Osteoblast (primary cell): ENCODE measurements at regions not wholly inside any gene's neighbourhood (a gene's known extent, or its start where the extent isn't known, plus 50 kb on each side); places are given as distances from the start of the nearest gene placed in this dataset.

Source experiments
- DNase-seq: peaks from one replicate; pipeline ENCODE4 v3.0.0; 2011; ENCODE audit warnings: low spot score, mixed read lengths; ENCODE audit not compliant: insufficient read length; ENCODE audit errors: missing footprints
- H2AFZ ChIP-seq: 2 replicates; pipeline ENCODE4 v1.6.0; 2011; ENCODE audit warnings: mild to moderate bottlenecking, low read length
- H3K27ac ChIP-seq: 2 replicates; pipeline ENCODE4 v1.5.1; 2011; ENCODE audit warnings: mild to moderate bottlenecking, low read depth, low read length, moderate library complexity
- H3K27me3 ChIP-seq: 2 replicates; pipeline ENCODE4 v1.6.0; 2012; ENCODE audit warnings: mild to moderate bottlenecking, control low read depth, inconsistent platforms, low read length, moderate library complexity; ENCODE audit not compliant: insufficient read depth
- H3K36me3 ChIP-seq: 2 replicates; pipeline ENCODE4 v1.5.1; 2011; ENCODE audit warnings: mild to moderate bottlenecking, low read length, control low read depth, moderate library complexity; ENCODE audit not compliant: insufficient read depth
- H3K4me1 ChIP-seq: 2 replicates; pipeline ENCODE4 v1.5.1; 2011; ENCODE audit warnings: mild to moderate bottlenecking, low read length, control low read depth, moderate library complexity; ENCODE audit not compliant: insufficient read depth
- H3K4me2 ChIP-seq: 2 replicates; pipeline ENCODE4 v1.6.0; 2011; ENCODE audit warnings: mild to moderate bottlenecking, low read length; ENCODE audit not compliant: insufficient read depth
- H3K4me3 ChIP-seq: fragments of 200-600 bp; sonication (generic); 3 replicates; pipeline ENCODE4 v1.5.1; 2012; ENCODE audit warnings: mild to moderate bottlenecking, low read length, inconsistent platforms; ENCODE audit not compliant: insufficient read depth
- H3K79me2 ChIP-seq: 2 replicates; pipeline ENCODE4 v1.6.0; 2012; ENCODE audit warnings: mild to moderate bottlenecking, low read length, control low read depth, inconsistent platforms; ENCODE audit not compliant: insufficient read depth
- H3K9me3 ChIP-seq: 2 replicates; pipeline ENCODE4 v1.5.1; 2011; ENCODE audit warnings: low read depth, low read length, control low read depth
- H4K20me1 ChIP-seq: 2 replicates; pipeline ENCODE4 v1.6.0; 2012; ENCODE audit warnings: mild to moderate bottlenecking, low read length, control low read depth; ENCODE audit not compliant: insufficient read depth
- CTCF ChIP-seq: IDR thresholded peaks from 2 replicates; pipeline ENCODE4 v1.5.1; 2011; ENCODE audit warnings: mild to moderate bottlenecking, low read depth, low read length, moderate library complexity; ENCODE audit errors: extremely low read depth

- Histone ChIP-seq H3K4me2 (no peak overlapping the region), H3K36me3 (no peaks in the 10 kb centered on the region), H3K27ac (no peak overlapping the region), H4K20me1 (no peaks in the 10 kb centered on the region), H3K9me3 (no peaks in the 10 kb centered on the region), H3K27me3 (no peaks in the 10 kb centered on the region), H3K4me3 (no peak overlapping the region), H3K4me1 (no peaks in the 10 kb centered on the region), H3K79me2 (no peaks in the 10 kb centered on the region), H2AFZ (peak overlapping the region; percentile 20)
- no peak for TF ChIP-seq CTCF
- no peak for DNase-seq
Measured at GRCh38 chr2:67938053-67938452, 124.8 kb downstream of the C1D start.

GRCh38 chr2:67945056-67945455, 117.7 kb downstream of the C1D start:
- Histone ChIP-seq H3K4me1 (no peaks in the 10 kb centered on the region), H3K27ac (no peak overlapping the region), H3K4me2 (no peak overlapping the region), H2AFZ (peak overlapping the region; percentile 19), H3K36me3 (no peaks in the 10 kb centered on the region), H3K4me3 (no peak overlapping the region), H4K20me1 (no peaks in the 10 kb centered on the region), H3K9me3 (no peaks in the 10 kb centered on the region), H3K79me2 (no peaks in the 10 kb centered on the region), H3K27me3 (no peaks in the 10 kb centered on the region)
- no peak for TF ChIP-seq CTCF
- DNase-seq, result no peak

- Histone ChIP-seq H2AFZ (peak overlapping the region; percentile 87), H4K20me1 (no peaks in the 10 kb centered on the region), H3K4me3 (no peak overlapping the region), H3K79me2 (no peaks in the 10 kb centered on the region), H3K36me3 (no peaks in the 10 kb centered on the region), H3K4me2 (peak overlapping the region; percentile 48), H3K27me3 (no peaks in the 10 kb centered on the region), H3K9me3 (no peaks in the 10 kb centered on the region), H3K27ac (no peak overlapping the region), H3K4me1 (peaks cover 3% of the 10 kb centered on the region)
- no peak for TF ChIP-seq CTCF
- DNase-seq, result no peak
Measured at GRCh38 chr2:67945940-67946339, 116.9 kb downstream of the C1D start.

- Histone ChIP-seq H3K9me3 (no peaks in the 10 kb centered on the region), H2AFZ (no peak overlapping the region), H3K79me2 (no peaks in the 10 kb centered on the region), H3K4me1 (peaks cover 3% of the 10 kb centered on the region), H3K27me3 (no peaks in the 10 kb centered on the region), H4K20me1 (no peaks in the 10 kb centered on the region), H3K4me3 (no peak overlapping the region), H3K27ac (no peak overlapping the region), H3K4me2 (no peak overlapping the region), H3K36me3 (no peaks in the 10 kb centered on the region)
- no peak for DNase-seq
- TF ChIP-seq CTCF, result no peak
Measured at GRCh38 chr2:67948057-67948456, 114.7 kb downstream of the C1D start.
